HG02759 (cell line): ENCODE measurements at regions not wholly inside any gene's neighbourhood (a gene's known extent, or its start where the extent isn't known, plus 50 kb on each side); places are given as distances from the start of the nearest gene placed in this dataset.
"Not testable (repeated sequence)": the region's sequence is repeated elsewhere in the genome, so short reads cannot be mapped to it uniquely, and the experiment has no call there.

Source experiments
- ATAC-seq: cut with Tn5 transposase; IDR thresholded peaks from one replicate; pipeline ENCODE4 v1.9.1; 2021; ENCODE audit warnings: mild to moderate bottlenecking, moderate library complexity; ENCODE audit not compliant: unreplicated experiment

DNA sequence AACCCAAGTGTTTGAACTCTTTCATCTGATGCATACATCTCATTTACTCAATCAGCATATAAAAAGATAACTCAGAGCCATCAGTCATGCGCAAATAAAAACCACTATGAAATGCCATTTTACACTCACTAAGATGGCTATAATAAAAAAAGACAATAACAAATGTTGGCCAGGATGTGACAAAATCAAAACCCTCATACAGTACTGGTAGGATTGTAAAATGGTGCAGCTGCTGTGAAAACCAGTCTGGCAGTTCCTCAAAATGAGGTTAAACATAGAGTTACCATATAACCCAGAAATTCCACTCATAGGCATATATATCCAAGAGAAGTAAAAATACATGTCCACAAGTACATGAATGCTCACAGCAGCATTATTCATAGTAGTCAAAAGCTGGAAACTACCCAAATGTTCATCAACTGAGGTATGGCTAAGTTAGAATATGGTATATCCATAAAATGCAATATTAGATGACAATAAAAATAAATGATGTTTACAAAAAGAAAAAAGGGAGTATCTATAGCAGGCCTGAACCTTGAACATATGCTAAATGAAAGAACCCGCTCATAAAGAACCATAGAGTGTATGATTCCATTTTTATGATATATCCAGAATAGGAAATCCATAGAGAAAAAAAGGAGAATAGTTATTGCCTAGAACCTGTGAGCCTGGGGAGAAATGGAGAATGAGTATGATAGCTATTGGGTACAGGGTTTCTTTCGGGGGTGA is 265.1 kb downstream of the SIPA1L2 start:
- ATAC-seq = no peak

DNA sequence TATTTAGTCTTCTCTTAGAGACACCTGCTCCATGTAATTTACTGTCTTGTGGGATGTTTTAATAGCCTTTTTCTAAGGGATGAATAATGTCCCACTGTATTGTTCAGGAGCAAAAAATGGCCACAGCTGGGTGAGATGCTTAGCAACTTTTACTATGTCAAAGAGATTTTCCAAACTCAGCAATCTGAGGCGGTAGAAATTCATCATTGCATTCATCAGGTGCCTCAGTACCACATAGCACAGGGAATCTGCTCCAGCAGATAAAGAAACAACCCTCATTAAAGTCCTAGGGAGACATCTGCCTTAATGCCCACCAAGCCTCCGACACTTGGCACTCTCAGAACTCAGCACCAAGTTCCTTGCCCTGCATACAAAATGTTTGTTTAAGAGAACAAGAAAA is 266.9 kb downstream of the SIPA1L2 start:
- no peak for ATAC-seq

- ATAC-seq = no peak
Observed at GRCh38 chr1:232357416-232357815, 272.5 kb downstream of the SIPA1L2 start.

- no peak for ATAC-seq
Observed at GRCh38 chr1:232355162-232356006, 274.5 kb downstream of the SIPA1L2 start.

DNA sequence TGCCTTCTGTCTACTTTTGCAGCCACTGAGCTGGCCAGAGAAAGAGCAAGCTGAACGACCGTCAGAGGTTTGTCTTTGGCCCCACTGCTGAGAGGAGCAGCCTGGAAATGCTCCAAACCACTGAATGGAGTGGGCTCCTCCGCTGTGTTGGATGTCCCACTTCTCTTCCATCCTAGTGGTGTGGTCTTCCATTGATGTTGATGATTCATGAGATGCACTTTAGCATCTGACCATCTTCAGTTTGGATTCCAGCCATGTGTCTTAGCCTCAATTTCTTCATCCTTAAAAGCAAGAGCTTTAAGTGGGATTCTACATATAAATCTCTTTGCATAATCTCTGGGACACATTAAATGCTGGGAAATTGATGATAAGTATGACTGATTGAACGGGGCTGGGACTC is 276.9 kb downstream of the SIPA1L2 start:
- ATAC-seq = no peak

DNA sequence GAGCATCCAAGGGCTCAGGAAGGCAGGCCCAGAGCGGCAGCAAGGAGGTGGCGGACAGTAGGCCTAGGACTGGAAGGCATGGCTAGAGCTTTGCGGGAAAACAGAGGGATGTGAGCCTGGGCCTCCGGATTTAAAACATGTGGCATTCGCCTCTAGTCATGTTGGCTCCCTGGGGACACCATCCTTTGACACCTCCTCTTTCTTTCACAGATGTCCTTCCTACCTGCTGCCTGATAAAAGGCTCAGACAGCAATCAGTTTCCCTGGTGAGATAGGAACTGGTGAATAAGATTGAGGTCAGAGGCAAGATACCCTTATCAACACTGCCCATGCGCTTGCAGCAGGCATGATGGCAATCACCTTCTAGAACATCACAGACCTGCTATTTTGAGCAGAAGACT is 277.6 kb downstream of the SIPA1L2 start:
- no peak for ATAC-seq

GRCh38 chr1:232351335-232351734 is 278.6 kb downstream of the SIPA1L2 start:
- no peak for ATAC-seq

- no peak for ATAC-seq
Observed at GRCh38 chr1:232346844-232347243, 283.1 kb downstream of the SIPA1L2 start.

DNA sequence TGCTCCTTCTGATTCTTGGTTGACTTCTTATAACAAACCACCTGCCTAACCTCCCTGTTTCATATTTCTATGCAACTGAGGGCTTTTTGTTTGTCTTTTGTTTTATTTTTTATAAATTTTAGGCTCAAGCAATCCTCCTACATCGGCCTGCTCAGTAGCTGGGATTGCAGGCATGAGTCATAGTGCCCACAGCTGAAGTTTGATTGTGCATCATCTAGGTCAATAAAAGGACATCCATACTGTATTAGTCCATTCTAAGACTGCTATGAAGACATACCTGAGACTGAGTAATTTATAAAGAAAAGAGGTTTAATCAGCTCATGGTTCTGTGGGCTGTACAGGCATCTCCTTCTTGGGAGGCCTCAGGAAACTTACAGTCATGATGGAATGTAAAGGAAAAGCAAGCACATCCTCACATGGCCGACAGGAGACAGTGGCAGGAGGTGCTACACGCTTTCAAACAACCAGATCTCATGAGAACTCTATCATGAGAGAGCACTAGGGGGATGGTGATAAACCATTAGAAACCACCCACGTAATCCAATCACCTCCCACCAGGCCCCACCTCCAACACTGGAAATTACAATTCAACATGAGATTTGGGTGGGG is 285.0 kb downstream of the SIPA1L2 start:
- no peak for ATAC-seq

DNA sequence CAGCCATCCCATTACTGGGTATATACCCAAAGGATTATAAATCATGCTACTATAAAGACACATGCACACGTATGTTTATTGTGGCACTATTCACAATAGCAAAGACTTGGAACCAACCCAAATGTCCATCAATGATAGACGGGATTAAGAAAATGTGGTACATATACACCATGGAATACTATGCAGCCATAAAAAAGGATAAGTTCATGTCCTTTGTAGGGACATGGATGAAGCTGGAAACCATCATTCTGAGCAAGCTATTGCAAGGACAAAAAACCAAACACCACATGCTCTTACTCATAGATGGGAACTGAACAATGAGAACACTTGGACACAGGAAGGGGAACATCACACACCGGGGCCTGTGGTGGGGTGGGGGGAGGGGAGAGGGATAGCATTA is 285.7 kb downstream of the SIPA1L2 start:
- not testable (repeated sequence) for ATAC-seq

DNA sequence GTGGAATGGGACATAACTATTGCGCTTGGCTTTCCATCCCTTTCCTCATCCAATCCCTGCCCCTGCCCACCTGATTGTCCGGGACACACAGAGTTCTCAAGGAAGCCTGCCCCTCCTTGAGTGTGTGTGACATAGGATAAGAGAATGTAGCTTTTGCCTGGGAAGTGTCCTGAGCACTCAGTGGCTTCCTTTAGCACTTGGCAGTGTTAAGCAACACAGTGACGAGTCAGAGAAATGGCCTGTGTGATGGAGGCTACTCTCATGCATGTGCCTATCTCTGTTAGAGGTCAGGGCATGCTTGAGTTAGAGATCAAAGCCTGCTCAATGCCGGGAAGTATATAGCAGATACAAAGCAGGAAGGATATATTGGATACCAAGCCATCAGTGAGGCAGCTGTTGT is 289.5 kb downstream of the SIPA1L2 start:
- ATAC-seq = no peak

GRCh38 chr1:232339073-232339472 is 290.9 kb downstream of the SIPA1L2 start:
- ATAC-seq = no peak

GRCh38 chr1:232335741-232336293 is 294.1 kb downstream of the SIPA1L2 start:
- ATAC-seq = no peak

- ATAC-seq = no peak
Observed at GRCh38 chr1:232335261-232335660, 294.7 kb downstream of the SIPA1L2 start.

DNA sequence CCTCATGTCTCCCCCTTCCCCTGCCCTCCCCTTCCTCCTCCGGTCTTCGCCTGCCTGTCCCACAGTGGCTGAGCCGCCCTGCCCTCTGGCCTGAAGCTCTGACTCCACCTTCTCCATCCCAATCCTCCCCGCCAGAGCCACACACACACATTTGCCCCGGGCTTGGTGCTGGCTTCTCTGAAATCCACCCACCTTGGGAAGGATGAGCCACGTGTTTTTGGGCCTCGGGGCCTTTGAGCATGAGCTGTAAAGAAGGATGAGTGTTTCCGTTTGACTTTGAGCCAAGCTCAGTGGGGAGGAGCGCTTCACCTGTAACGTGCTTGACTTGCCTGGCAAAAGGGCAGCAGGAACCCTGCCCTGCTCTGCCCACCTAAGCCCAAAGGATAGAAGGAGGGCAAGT is 295.1 kb downstream of the SIPA1L2 start:
- no peak for ATAC-seq

- no peak for ATAC-seq
Observed at GRCh38 chr1:232334246-232334645, 295.7 kb downstream of the SIPA1L2 start.

DNA sequence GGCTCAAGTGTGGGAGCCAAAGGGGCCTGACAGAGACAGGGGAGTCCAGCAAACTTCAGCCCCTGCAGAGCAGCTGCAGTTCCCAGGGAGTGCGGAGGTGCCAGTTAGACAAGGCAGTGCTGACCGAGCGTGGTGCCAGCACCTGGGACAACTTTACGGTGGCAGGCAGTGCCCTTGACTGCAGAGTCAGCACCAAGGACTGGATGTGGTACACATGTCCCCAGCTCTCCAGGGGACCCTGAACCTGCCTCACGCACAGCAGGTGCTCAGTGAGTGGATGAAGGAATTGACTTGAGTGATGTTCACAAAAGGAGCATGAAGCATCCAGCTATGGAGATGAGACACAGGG is 296.5 kb downstream of the SIPA1L2 start:
- ATAC-seq = no peak

GRCh38 chr1:232332710-232333418 is 297.1 kb downstream of the SIPA1L2 start:
- ATAC-seq = not testable (repeated sequence)

DNA sequence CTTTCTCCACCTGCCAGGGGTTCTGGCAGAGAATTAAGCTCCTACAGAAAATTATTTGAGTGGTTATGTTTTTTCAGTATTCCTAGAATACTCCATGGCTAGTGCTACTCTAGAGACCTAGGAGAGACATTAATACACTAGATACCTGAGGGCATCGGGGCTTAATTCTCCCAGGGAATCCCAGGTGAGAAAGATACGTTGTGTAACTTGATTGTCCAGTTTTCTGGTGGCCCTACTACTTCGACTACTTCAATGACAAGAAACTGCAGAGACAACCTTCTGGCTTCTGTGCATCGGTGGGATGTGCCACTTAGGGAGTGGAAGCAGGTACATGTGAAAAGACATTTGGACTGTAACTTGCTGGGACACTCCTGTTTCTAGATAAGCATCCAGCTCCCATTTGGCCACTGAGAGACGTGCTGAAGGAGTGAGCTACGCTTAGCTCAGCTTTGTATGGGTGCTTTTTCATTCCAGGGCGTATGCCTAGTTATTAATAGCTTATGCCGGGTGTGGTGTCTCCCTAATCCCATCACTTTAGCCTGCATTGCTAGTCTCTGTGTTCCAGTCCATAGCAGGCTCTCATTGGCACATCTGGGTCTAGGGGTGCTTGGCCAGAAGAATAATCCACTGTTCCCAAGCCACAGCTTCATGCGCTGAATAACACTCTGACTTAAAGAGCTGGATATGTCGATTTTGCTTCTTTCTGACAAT is 300.7 kb downstream of the SIPA1L2 start:
- no peak for ATAC-seq

DNA sequence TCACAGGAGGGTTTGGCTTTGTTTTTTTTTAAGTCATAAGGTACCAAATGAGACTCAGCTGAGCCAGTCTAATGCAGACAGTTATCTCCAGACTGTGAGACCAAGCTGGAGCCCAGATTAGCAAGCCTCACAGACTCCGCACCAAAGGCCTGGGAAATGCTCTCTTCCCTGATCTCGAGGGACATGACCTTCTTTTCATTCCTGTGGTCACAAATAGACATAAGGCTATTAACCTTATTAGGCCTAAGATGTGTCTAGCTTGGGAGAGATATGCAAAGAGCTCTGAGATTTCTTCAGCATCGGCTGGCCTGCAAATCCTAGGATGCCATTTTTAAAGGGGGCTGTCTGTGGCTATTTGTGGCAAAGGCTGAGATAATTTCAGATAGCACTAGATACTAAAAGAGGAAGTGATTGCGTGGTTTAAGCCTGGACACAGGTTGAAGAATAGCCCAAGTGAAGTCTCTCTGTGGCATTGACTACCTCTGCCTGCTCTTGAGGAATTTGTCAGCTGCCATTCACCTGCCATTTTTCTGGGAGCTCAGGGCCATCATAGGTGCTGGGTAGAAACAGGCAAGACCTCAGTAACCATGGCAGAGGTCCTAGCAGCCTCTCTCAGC is 301.3 kb downstream of the SIPA1L2 start:
- no peak for ATAC-seq
